ENCODE measurements at regions not wholly inside any gene's neighbourhood (a gene's known extent, or its start where the extent isn't known, plus 50 kb on each side); places are given as distances from the start of the nearest gene placed in this dataset.
A peak's percentile ranks its signal among the peaks of the same experiment; 100 is the strongest.
"Not testable (repeated sequence)": the region's sequence is repeated elsewhere in the genome, so short reads cannot be mapped to it uniquely, and the experiment has no call there.

- ATAC-seq; H3K9me3 ChIP-seq (ENCODE audit: control insufficient read depth in 2 of 3, low read length in 3 of 3); H3K27me3 ChIP-seq (ENCODE audit: control insufficient read depth in 2 of 2, insufficient read depth in 2 of 2, low read length in 2 of 2); H3K4me1 ChIP-seq (ENCODE audit: control insufficient read depth in 2 of 2, insufficient read depth in 2 of 2, low read length in 2 of 2); H3K4me3 ChIP-seq (ENCODE audit: low read length); H3K4me3 Mint-ChIP-seq; POLR2A ChIA-PET; H3K36me3 ChIP-seq (ENCODE audit: control insufficient read depth in 2 of 3, insufficient read depth in 3 of 3, low read length in 3 of 3); H3K27ac Mint-ChIP-seq; H3K27ac ChIP-seq (ENCODE audit: low read depth, low read length); DNase-seq; H3K36me3 Mint-ChIP-seq; intact Hi-C loops (cut with micrococcal nuclease); CTCF ChIA-PET; H3K9me3 Mint-ChIP-seq: not testable (repeated sequence)
- Mint-ChIP-seq H3K27me3 (peaks cover 0 to 31% (median 3%) of the 10 kb centered on the region in 5 donors), H3K4me1 (peaks cover 0 to 10% (median 0%) of the 10 kb centered on the region in 7 donors)
Measured at GRCh38 chr2:111525026-111525425, 359.0 kb downstream of the ANAPC1 start.

- H3K27ac ChIP-seq (ENCODE audit: low read depth, low read length); H3K4me3 ChIP-seq (ENCODE audit: low read length); H3K36me3 ChIP-seq (ENCODE audit: control insufficient read depth in 2 of 3, insufficient read depth in 3 of 3, low read length in 3 of 3); H3K36me3 Mint-ChIP-seq; H3K4me3 Mint-ChIP-seq; POLR2A ChIA-PET; H3K9me3 Mint-ChIP-seq; CTCF ChIA-PET; H3K27me3 ChIP-seq (ENCODE audit: control insufficient read depth in 2 of 2, insufficient read depth in 2 of 2, low read length in 2 of 2); intact Hi-C loops (cut with micrococcal nuclease); H3K9me3 ChIP-seq (ENCODE audit: control insufficient read depth in 2 of 3, low read length in 3 of 3); H3K27ac Mint-ChIP-seq; H3K4me1 ChIP-seq (ENCODE audit: control insufficient read depth in 2 of 2, insufficient read depth in 2 of 2, low read length in 2 of 2): not testable (repeated sequence)
- ATAC-seq = peak; percentile 86
- H3K4me1 Mint-ChIP-seq = peaks cover 0 to 10% (median 0%) of the 10 kb centered on the region in 7 donors
- DNase-seq = peak in 1 of 9 donors; percentile 13
- peaks cover 0 to 24% (median 3%) of the 10 kb centered on the region in 5 donors for H3K27me3 Mint-ChIP-seq
Measured at GRCh38 chr2:111526041-111526639, 357.9 kb downstream of the ANAPC1 start.

GRCh38 chr2:111527707-111528400 is 356.1 kb downstream of the ANAPC1 start:
- H3K27me3 ChIP-seq (ENCODE audit: control insufficient read depth in 2 of 2, insufficient read depth in 2 of 2, low read length in 2 of 2); H3K9me3 Mint-ChIP-seq; POLR2A ChIA-PET; CTCF ChIA-PET; H3K27ac Mint-ChIP-seq; H3K4me3 Mint-ChIP-seq; ATAC-seq; H3K4me1 ChIP-seq (ENCODE audit: control insufficient read depth in 2 of 2, insufficient read depth in 2 of 2, low read length in 2 of 2); DNase-seq; H3K27ac ChIP-seq (ENCODE audit: low read depth, low read length); H3K9me3 ChIP-seq (ENCODE audit: control insufficient read depth in 2 of 3, low read length in 3 of 3); intact Hi-C loops (cut with micrococcal nuclease); H3K36me3 Mint-ChIP-seq; H3K4me3 ChIP-seq (ENCODE audit: low read length); H3K36me3 ChIP-seq (ENCODE audit: control insufficient read depth in 2 of 3, insufficient read depth in 3 of 3, low read length in 3 of 3): not testable (repeated sequence)
- Mint-ChIP-seq H3K4me1 (peaks cover 0 to 13% (median 0%) of the 10 kb centered on the region in 7 donors), H3K27me3 (peaks cover 0 to 12% (median 0%) of the 10 kb centered on the region in 5 donors)

GRCh38 chr2:111529022-111529421 is 355.0 kb downstream of the ANAPC1 start:
- H3K27me3 Mint-ChIP-seq; H3K27ac ChIP-seq (ENCODE audit: low read depth, low read length); H3K36me3 Mint-ChIP-seq; H3K27me3 ChIP-seq (ENCODE audit: control insufficient read depth in 2 of 2, insufficient read depth in 2 of 2, low read length in 2 of 2); ATAC-seq; H3K36me3 ChIP-seq (ENCODE audit: control insufficient read depth in 2 of 3, insufficient read depth in 3 of 3, low read length in 3 of 3); CTCF ChIA-PET; H3K9me3 Mint-ChIP-seq; H3K4me3 ChIP-seq (ENCODE audit: low read length); intact Hi-C loops (cut with micrococcal nuclease); H3K4me1 ChIP-seq (ENCODE audit: control insufficient read depth in 2 of 2, insufficient read depth in 2 of 2, low read length in 2 of 2); H3K4me3 Mint-ChIP-seq; DNase-seq; POLR2A ChIA-PET; H3K27ac Mint-ChIP-seq; H3K9me3 ChIP-seq (ENCODE audit: control insufficient read depth in 2 of 3, low read length in 3 of 3): not testable (repeated sequence)
- peaks cover 0 to 18% (median 0%) of the 10 kb centered on the region in 7 donors for H3K4me1 Mint-ChIP-seq

- POLR2A ChIA-PET, CTCF ChIA-PET: not testable (repeated sequence)
Measured at GRCh38 chr2:111530239-111530965, 353.6 kb downstream of the ANAPC1 start.

GRCh38 chr2:111532682-111533556 is 351.1 kb downstream of the ANAPC1 start:
- H3K4me3 ChIP-seq (ENCODE audit: low read length); H3K4me1 ChIP-seq (ENCODE audit: control insufficient read depth in 2 of 2, insufficient read depth in 2 of 2, low read length in 2 of 2); POLR2A ChIA-PET; intact Hi-C loops (cut with micrococcal nuclease); H3K27me3 Mint-ChIP-seq; H3K9me3 ChIP-seq (ENCODE audit: control insufficient read depth in 2 of 3, low read length in 3 of 3); DNase-seq; H3K27me3 ChIP-seq (ENCODE audit: control insufficient read depth in 2 of 2, insufficient read depth in 2 of 2, low read length in 2 of 2); CTCF ChIA-PET; H3K27ac ChIP-seq (ENCODE audit: low read depth, low read length); H3K36me3 ChIP-seq (ENCODE audit: control insufficient read depth in 2 of 3, insufficient read depth in 3 of 3, low read length in 3 of 3); H3K9me3 Mint-ChIP-seq: not testable (repeated sequence)
- H3K4me3 Mint-ChIP-seq = peak overlapping the region in 1 of 10 donors; percentile 77
- H3K36me3 Mint-ChIP-seq = peaks cover 0 to 18% (median 0%) of the 10 kb centered on the region in 5 donors
- H3K4me1 Mint-ChIP-seq = peaks cover 0 to 40% (median 3%) of the 10 kb centered on the region in 7 donors
- peak; percentile 22 for ATAC-seq
- peak overlapping the region in 1 of 9 donors; percentile 96 for H3K27ac Mint-ChIP-seq

More at GRCh38 chr2:111530239-111530965, 353.6 kb downstream of the ANAPC1 start:
- ATAC-seq; H3K27me3 ChIP-seq (ENCODE audit: control insufficient read depth in 2 of 2, insufficient read depth in 2 of 2, low read length in 2 of 2); H3K9me3 Mint-ChIP-seq; H3K27ac Mint-ChIP-seq; H3K36me3 ChIP-seq (ENCODE audit: control insufficient read depth in 2 of 3, insufficient read depth in 3 of 3, low read length in 3 of 3); intact Hi-C loops (cut with micrococcal nuclease); H3K9me3 ChIP-seq (ENCODE audit: control insufficient read depth in 2 of 3, low read length in 3 of 3); DNase-seq; H3K4me3 Mint-ChIP-seq; H3K4me1 ChIP-seq (ENCODE audit: control insufficient read depth in 2 of 2, insufficient read depth in 2 of 2, low read length in 2 of 2); H3K27ac ChIP-seq (ENCODE audit: low read depth, low read length); H3K36me3 Mint-ChIP-seq; H3K27me3 Mint-ChIP-seq; H3K4me3 ChIP-seq (ENCODE audit: low read length): not testable (repeated sequence)
- peaks cover 0 to 25% (median 3%) of the 10 kb centered on the region in 7 donors for H3K4me1 Mint-ChIP-seq
